AG09319 (cell line): ENCODE measurements at regions not wholly inside any gene's neighbourhood (a gene's known extent, or its start where the extent isn't known, plus 50 kb on each side); places are given as distances from the start of the nearest gene placed in this dataset.

Source experiments
- DNase-seq: peaks from one replicate; pipeline ENCODE4 v3.0.0-alpha.2; 2010; ENCODE audit warnings: low read depth; ENCODE audit errors: extremely low read depth
- TF ChIP-seq, protein P1 (sequence below): IDR thresholded peaks from 2 replicates; pipeline ENCODE4 v1.5.1; 2011; ENCODE audit warnings: low read depth, mild to moderate bottlenecking, inconsistent platforms, low read length, moderate library complexity

DNA sequence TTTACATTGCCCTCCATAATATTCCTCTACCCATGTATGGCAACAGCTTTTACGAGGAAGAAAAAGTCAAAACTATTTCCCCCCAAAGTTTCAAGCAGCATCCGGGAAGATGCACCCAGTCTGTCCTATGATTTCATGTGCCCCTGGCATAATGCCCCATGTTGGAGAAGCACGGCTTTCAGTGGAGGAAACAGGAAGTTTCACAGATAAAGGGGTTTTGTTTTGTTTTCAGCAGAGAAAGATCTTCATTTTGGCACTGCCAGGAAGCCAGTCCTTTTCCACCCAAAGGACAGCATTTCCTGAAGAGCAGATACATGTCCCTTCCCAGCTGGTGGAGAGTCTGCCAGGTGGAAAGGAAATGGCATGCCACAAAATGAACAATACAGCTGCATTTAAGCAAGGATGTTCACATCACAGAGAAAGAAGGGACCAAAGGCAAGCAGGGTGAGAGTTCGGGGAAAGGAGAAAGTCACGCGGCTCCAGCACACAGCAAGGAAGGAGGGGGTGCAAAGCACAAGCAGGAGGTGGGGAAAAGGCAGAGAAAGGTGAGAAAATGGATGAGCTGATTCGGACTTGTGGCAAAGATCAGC is 95.3 kb upstream of the HIVEP3 start:
- DNase-seq = no peak
- TF ChIP-seq, protein P1, sequence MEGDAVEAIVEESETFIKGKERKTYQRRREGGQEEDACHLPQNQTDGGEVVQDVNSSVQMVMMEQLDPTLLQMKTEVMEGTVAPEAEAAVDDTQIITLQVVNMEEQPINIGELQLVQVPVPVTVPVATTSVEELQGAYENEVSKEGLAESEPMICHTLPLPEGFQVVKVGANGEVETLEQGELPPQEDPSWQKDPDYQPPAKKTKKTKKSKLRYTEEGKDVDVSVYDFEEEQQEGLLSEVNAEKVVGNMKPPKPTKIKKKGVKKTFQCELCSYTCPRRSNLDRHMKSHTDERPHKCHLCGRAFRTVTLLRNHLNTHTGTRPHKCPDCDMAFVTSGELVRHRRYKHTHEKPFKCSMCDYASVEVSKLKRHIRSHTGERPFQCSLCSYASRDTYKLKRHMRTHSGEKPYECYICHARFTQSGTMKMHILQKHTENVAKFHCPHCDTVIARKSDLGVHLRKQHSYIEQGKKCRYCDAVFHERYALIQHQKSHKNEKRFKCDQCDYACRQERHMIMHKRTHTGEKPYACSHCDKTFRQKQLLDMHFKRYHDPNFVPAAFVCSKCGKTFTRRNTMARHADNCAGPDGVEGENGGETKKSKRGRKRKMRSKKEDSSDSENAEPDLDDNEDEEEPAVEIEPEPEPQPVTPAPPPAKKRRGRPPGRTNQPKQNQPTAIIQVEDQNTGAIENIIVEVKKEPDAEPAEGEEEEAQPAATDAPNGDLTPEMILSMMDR = no peak

DNA sequence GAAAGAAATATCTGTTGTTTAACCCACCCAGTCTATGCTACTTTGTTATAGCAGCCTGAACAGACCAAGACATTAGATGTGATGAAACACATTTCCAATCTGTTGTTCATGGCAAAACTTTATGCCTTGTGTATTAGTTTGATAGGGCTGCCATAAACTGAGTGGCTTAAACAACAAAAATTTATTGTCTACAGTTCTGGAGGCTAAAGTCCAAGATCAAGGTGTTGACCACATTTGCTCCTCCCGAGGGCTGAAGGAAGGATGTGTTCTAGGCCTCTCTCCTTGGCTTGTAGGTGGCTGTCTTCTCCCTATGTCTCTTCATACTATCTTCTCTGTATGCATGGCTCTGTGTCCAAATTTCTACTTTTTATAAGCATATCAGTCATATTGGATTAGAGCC is 94.1 kb upstream of the HIVEP3 start:
- no peak for DNase-seq
- TF ChIP-seq, protein P1 = no peak

DNA sequence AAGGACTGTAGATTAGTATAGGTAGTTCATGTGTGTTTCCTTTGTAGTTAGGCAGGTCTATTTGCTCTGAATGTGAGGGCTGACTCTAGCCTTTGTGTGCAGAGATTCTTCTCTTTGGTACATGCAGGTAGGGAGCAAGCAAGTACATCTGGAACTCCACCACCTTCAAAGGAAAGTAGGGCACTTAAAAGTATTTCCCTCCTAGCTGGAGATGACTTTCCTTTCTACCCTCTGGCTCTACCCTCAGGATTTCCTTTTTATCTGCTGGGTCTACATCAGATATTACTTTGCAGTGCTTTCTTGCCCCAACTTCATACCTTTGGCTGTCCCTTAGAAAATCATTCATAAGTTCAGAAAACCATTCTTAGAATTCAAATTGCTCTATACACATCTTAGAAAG is 91.7 kb upstream of the HIVEP3 start:
- TF ChIP-seq, protein P1 = no peak
- no peak for DNase-seq

DNA sequence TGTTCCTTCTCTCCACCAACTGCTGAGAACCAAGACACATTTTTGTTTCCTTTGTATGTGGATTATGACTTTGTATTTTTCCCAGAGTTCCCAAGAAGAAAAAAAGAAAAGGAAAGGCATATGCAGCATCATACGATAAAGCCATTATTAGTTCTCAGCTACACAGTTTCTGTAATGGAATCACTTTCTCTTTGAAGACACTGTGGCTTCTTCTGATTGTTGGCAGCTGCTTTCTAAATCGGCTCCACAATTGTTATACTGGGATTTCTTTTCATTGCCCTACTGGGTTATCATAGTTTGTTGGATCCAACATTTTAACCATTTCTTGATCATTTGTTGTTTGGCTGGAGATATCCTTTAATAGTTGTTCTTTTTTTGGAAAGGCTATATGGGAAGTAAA is 89.5 kb upstream of the HIVEP3 start:
- DNase-seq = no peak
- TF ChIP-seq, protein P1 = no peak

DNA sequence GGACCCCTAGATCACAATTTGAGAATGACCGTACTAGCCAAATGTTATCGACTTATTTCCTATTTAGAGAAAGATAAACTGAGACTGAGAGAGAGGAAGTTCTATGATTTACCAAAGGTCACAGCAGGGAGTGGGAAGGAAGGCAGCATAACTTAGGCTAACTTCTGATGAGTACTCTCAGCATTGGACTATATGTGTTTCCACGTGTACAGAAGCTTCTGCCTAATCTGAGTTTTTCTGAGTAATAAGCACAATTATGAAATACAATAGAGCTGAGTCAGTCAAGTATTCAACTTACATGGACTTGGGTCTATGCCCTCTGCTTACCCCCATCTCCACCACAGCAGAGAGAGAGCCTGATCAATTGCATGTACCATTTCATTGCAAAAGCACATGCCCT is 88.1 kb upstream of the HIVEP3 start:
- TF ChIP-seq, protein P1 = no peak

DNA sequence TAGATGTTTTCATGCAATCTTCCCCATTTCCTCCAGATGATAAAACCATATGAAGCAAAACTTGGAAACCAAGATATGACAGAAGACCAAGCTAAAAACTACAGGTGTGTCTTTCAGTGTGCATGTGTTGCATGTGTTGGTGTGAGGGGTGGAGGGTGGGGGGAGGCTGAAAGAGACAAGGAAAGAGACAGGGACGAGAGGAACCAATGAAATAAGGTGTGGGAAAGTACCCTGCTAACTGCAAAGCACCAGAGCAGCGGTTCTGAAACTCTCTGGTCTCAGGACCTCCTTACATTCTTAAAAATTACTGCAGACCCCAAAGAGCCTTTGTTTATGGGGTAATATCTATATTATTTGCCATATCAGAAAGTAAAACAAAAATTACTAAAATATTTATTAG is 87.4 kb upstream of the HIVEP3 start:
- TF ChIP-seq, protein P1 = no peak
- no peak for DNase-seq

More for the DNA sequence above, 88.1 kb upstream of the HIVEP3 start:
- no peak for DNase-seq

DNA sequence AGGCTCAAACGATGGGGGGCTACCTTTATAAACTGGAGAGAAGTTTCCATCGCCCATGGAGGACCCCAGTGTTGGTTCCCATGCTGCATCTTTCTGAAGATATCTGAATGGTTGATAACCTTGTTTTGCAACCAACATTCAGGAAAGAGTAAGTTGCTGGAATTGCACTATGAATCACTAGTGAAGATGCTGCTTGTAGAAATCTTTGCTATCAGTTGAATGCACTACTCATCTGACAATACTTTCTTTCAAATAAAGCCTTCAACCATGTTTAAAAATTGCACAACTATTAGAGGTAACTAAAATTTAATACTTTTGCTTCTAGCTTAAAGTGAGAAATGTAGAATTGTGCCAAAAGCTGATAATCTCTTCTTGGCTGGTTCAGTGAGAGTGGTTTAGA is 86.8 kb upstream of the HIVEP3 start:
- TF ChIP-seq, protein P1 = no peak
- no peak for DNase-seq
